Activated T-helper 1 cell treated with anti-CD3 and anti-CD28 coated beads, Interleukin-12 subunit alpha, Interleukin-12 subunit beta, Interleukin-2, Interleukin-4 antibody, amounts not matched to agents 30 ng/mL and 10 ng/mL and 1 ng/mL, durations not matched to agents 14 hours and 24 hours and 36 hours (primary cell): ENCODE measurements at regions not wholly inside any gene's neighbourhood (a gene's known extent, or its start where the extent isn't known, plus 50 kb on each side); places are given as distances from the start of the nearest gene placed in this dataset.
"Not testable (repeated sequence)": the region's sequence is repeated elsewhere in the genome, so short reads cannot be mapped to it uniquely, and the experiment has no call there.

Experiments
- DNase-seq: peaks from one replicate; pipeline ENCODE4 v3.0.0; 2021; ENCODE audit warnings: low spot score
- H3K27ac Mint-ChIP-seq: one replicate; pipeline ENCODE4 v1.8.0; 2021; ENCODE audit warnings: mild to moderate bottlenecking, mixed read lengths
- H3K27me3 Mint-ChIP-seq: one replicate; pipeline ENCODE4 v1.8.0; 2022; ENCODE audit warnings: mild to moderate bottlenecking, moderate library complexity, mixed read lengths; ENCODE audit not compliant: insufficient read depth
- H3K36me3 Mint-ChIP-seq: one replicate; pipeline ENCODE4 v1.8.0; 2021; ENCODE audit warnings: low read depth, mixed read lengths
- H3K4me1 Mint-ChIP-seq: one replicate; pipeline ENCODE4 v1.8.0; 2021; ENCODE audit warnings: low read depth, mixed read lengths
- H3K4me3 Mint-ChIP-seq: one replicate; pipeline ENCODE4 v1.8.0; 2021; ENCODE audit warnings: mild to moderate bottlenecking, moderate library complexity, mixed read lengths
- H3K9me3 Mint-ChIP-seq: one replicate; pipeline ENCODE4 v1.8.0; 2021; ENCODE audit warnings: mixed read lengths
- intact Hi-C: fragments of 100-400 bp; cut with micrococcal nuclease; formaldehyde crosslinking; loops from one replicate; pipeline ENCODE4 v1.15.1; 2024

- Mint-ChIP-seq H3K27ac (no peak overlapping the region), H3K4me3 (no peak overlapping the region), H3K4me1 (no peaks in the 10 kb centered on the region), H3K9me3 (no peaks in the 10 kb centered on the region), H3K27me3 (peaks cover 3% of the 10 kb centered on the region), H3K36me3 (no peaks in the 10 kb centered on the region)
- intact Hi-C loops: no loop called here
- DNase-seq: no peak
Measured at GRCh38 chr7:138247081-138247480, 170.8 kb downstream of the AKR1D1 start.

DNA sequence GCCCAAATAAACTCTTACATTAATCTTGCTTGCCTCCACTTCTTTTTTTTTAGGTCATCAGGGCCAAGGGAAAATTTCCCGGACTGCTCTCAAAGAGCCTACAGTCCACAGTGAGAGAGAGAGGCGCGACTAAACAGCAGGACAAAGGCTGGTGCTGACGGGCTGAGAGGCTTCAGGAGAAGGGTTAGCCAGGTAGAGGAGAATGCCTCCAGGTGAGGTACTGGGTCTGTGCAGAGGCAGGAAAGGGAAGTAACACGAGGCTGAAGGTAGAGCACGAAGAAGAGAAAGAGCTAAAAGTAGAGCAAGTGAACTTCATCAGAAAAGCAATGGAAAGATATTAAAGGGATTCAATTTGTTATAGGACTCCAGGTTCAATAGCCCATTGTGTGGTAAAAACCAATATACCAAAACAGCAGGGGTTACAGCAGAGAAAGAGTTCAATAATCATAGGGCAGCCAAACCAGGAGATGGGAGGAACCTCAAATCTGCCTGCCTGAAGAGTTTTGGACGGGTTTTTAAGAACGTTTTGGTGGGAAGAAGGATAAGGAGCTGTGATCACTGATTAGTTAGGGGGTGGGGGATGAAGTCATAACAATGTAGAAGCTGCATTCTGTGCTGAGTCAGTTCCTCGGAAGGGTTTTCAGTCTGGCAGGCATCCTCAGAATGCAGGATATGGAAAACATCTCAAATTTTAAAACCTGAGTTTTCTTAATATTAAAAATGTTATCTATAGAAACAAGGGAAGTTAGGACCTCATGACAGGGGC, 171.5 kb downstream of the AKR1D1 start:
- H3K36me3 Mint-ChIP-seq: no peaks in the 10 kb centered on the region
- H3K27ac Mint-ChIP-seq: no peak overlapping the region
- intact Hi-C loops: no loop called here

GRCh38 chr7:138248609-138249008, 172.3 kb downstream of the AKR1D1 start:
- DNase-seq: no peak
- no peak overlapping the region for H3K4me3 Mint-ChIP-seq
- H3K27ac Mint-ChIP-seq: no peak overlapping the region
- no peaks in the 10 kb centered on the region for H3K4me1 Mint-ChIP-seq
- H3K36me3 Mint-ChIP-seq: no peaks in the 10 kb centered on the region
- intact Hi-C loops: no loop called here
- no peaks in the 10 kb centered on the region for H3K9me3 Mint-ChIP-seq
- peaks cover 3% of the 10 kb centered on the region for H3K27me3 Mint-ChIP-seq

More for the DNA sequence above, 171.5 kb downstream of the AKR1D1 start:
- no peak overlapping the region for H3K4me3 Mint-ChIP-seq
- no peaks in the 10 kb centered on the region for H3K9me3 Mint-ChIP-seq
- peaks cover 3% of the 10 kb centered on the region for H3K27me3 Mint-ChIP-seq
- no peaks in the 10 kb centered on the region for H3K4me1 Mint-ChIP-seq
- no peak for DNase-seq

DNA sequence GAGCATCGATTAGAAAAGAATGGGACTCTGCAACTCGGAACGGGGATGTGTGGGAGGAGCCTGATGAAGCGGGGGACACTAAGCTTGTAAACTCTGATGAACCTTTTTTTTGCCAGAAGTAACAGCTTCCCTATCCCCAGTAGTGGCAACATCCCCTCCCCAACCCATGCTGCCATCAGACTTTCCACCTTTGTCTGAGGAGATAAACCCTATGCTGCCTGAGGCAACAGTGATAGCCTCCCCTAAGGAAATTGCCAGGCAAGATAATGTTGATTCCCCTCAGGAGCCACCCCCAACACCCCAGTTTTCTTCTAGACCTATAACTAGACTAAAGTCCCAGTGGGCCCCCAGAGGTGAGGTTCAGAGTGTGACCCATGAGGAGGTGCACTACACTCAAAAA, 173.7 kb downstream of the AKR1D1 start:
- no peaks in the 10 kb centered on the region for H3K4me1 Mint-ChIP-seq
- no peak overlapping the region for H3K27ac Mint-ChIP-seq
- peaks cover 3% of the 10 kb centered on the region for H3K27me3 Mint-ChIP-seq
- H3K9me3 Mint-ChIP-seq: no peaks in the 10 kb centered on the region
- no peaks in the 10 kb centered on the region for H3K36me3 Mint-ChIP-seq
- DNase-seq: no peak
- intact Hi-C loops: no loop called here
- no peak overlapping the region for H3K4me3 Mint-ChIP-seq

- not testable (repeated sequence) for H3K4me1 Mint-ChIP-seq, DNase-seq, H3K36me3 Mint-ChIP-seq
Measured at GRCh38 chr7:138252666-138253065, 176.4 kb downstream of the AKR1D1 start.

GRCh38 chr7:138254444-138254843, 178.2 kb downstream of the AKR1D1 start:
- no peak for DNase-seq

More at GRCh38 chr7:138252666-138253065, 176.4 kb downstream of the AKR1D1 start:
- H3K27me3 Mint-ChIP-seq, H3K4me3 Mint-ChIP-seq, H3K9me3 Mint-ChIP-seq, intact Hi-C loops, H3K27ac Mint-ChIP-seq: not testable (repeated sequence)

GRCh38 chr7:138257459-138258196, 181.4 kb downstream of the AKR1D1 start:
- H3K9me3 Mint-ChIP-seq: no peaks in the 10 kb centered on the region
- H3K27me3 Mint-ChIP-seq: peaks cover 4% of the 10 kb centered on the region
- intact Hi-C loops: no loop called here

More at GRCh38 chr7:138254444-138254843, 178.2 kb downstream of the AKR1D1 start:
- no peaks in the 10 kb centered on the region for H3K9me3 Mint-ChIP-seq
- H3K36me3 Mint-ChIP-seq: no peaks in the 10 kb centered on the region
- no peaks in the 10 kb centered on the region for H3K27me3 Mint-ChIP-seq
- no peaks in the 10 kb centered on the region for H3K4me1 Mint-ChIP-seq
- H3K4me3 Mint-ChIP-seq: no peak overlapping the region
- intact Hi-C loops: no loop called here
- no peak overlapping the region for H3K27ac Mint-ChIP-seq

GRCh38 chr7:138258197-138258559, 181.9 kb downstream of the AKR1D1 start:
- H3K27me3 Mint-ChIP-seq: peaks cover 4% of the 10 kb centered on the region
- DNase-seq: no peak
- no peaks in the 10 kb centered on the region for H3K36me3 Mint-ChIP-seq
- H3K27ac Mint-ChIP-seq: no peak overlapping the region
- intact Hi-C loops: no loop called here
- no peak overlapping the region for H3K4me3 Mint-ChIP-seq
- no peaks in the 10 kb centered on the region for H3K4me1 Mint-ChIP-seq
- H3K9me3 Mint-ChIP-seq: no peaks in the 10 kb centered on the region

More at GRCh38 chr7:138257459-138258196, 181.4 kb downstream of the AKR1D1 start:
- Mint-ChIP-seq H3K27ac (no peak overlapping the region), H3K4me3 (no peak overlapping the region), H3K36me3 (no peaks in the 10 kb centered on the region), H3K4me1 (no peaks in the 10 kb centered on the region)
- no peak for DNase-seq

GRCh38 chr7:138259675-138260074, 183.4 kb downstream of the AKR1D1 start:
- H3K36me3 Mint-ChIP-seq: no peaks in the 10 kb centered on the region
- H3K9me3 Mint-ChIP-seq: no peaks in the 10 kb centered on the region
- H3K27me3 Mint-ChIP-seq: peaks cover 4% of the 10 kb centered on the region
- no peak overlapping the region for H3K4me3 Mint-ChIP-seq
- no peaks in the 10 kb centered on the region for H3K4me1 Mint-ChIP-seq
- DNase-seq: no peak
- intact Hi-C loops: no loop called here
- no peak overlapping the region for H3K27ac Mint-ChIP-seq

- no peak overlapping the region for H3K27ac Mint-ChIP-seq
Measured at GRCh38 chr7:138267934-138268333, 191.7 kb downstream of the AKR1D1 start.

GRCh38 chr7:138276891-138277290, 183.2 kb upstream of the TRIM24 start:
- Mint-ChIP-seq H3K9me3 (no peaks in the 10 kb centered on the region), H3K4me3 (no peak overlapping the region), H3K27me3 (no peaks in the 10 kb centered on the region), H3K4me1 (no peaks in the 10 kb centered on the region), H3K27ac (no peak overlapping the region), H3K36me3 (no peaks in the 10 kb centered on the region)
- intact Hi-C loops: no loop called here
- no peak for DNase-seq

More at GRCh38 chr7:138267934-138268333, 191.7 kb downstream of the AKR1D1 start:
- peaks cover 2% of the 10 kb centered on the region for H3K27me3 Mint-ChIP-seq
- H3K36me3 Mint-ChIP-seq: no peaks in the 10 kb centered on the region
- no peak for DNase-seq
- H3K9me3 Mint-ChIP-seq: no peaks in the 10 kb centered on the region
- no peak overlapping the region for H3K4me3 Mint-ChIP-seq
- intact Hi-C loops: no loop called here
- no peaks in the 10 kb centered on the region for H3K4me1 Mint-ChIP-seq

GRCh38 chr7:138278601-138279000, 181.5 kb upstream of the TRIM24 start:
- Mint-ChIP-seq H3K4me3 (no peak overlapping the region), H3K36me3 (no peaks in the 10 kb centered on the region), H3K27ac (no peak overlapping the region), H3K27me3 (no peaks in the 10 kb centered on the region), H3K9me3 (no peaks in the 10 kb centered on the region), H3K4me1 (no peaks in the 10 kb centered on the region)
- no peak for DNase-seq
- intact Hi-C loops: no loop called here

DNA sequence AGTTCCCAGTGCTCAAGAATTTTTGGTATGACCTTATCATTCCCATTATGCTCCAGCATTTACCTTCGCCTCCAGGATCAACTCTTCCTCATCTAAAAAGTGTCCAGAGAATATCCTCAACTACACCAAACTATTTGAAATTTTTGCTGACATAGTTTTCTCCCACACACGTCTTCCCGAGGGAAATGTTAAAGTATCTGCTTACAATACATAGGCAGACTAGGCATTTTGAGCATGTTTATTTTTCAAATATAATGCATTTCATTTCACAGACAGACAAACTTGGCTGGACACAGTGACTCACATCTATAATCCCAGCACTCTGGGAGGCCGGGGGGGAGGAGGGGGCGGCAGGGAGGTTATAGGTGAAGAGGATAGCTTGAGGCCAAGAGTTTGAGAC, 177.1 kb upstream of the TRIM24 start:
- intact Hi-C loops: no loop called here
- Mint-ChIP-seq H3K27me3 (no peaks in the 10 kb centered on the region), H3K36me3 (no peaks in the 10 kb centered on the region), H3K4me1 (no peaks in the 10 kb centered on the region), H3K9me3 (no peaks in the 10 kb centered on the region), H3K27ac (no peak overlapping the region), H3K4me3 (no peak overlapping the region)
- DNase-seq: no peak
